IMR-90 (cell line): ENCODE measurements at regions not wholly inside any gene's neighbourhood (a gene's known extent, or its start where the extent isn't known, plus 50 kb on each side); places are given as distances from the start of the nearest gene placed in this dataset.

Source experiments
- ATAC-seq: fragments of 200-7000 bp; cut with Tn5 transposase; 2 replicates; pipeline ENCODE4 v1.9.1; 2020; ENCODE audit warnings: low read depth, mild to moderate bottlenecking, moderate library complexity
- BruUV-seq: library from RNA; stranded (reverse); fragments of 400-500 nt; replicated peaks from 2 replicates; lab custom pipeline; 2021; lab: Mats Ljungman, UMichigan
- CTCF ChIA-PET: fragments of 300-600 bp; formaldehyde crosslinking; extraction: SDS; loops from one replicate; lab custom pipeline; 2021; ENCODE audit warnings: antibody characterized with exemption; lab: Yijun Ruan, JAX
- POLR2A ChIA-PET: fragments of 300-600 bp; sonication (Branson Sonifier 250); formaldehyde crosslinking; loops from one replicate; lab custom pipeline; 2022; ENCODE audit warnings: antibody characterized with exemption; ENCODE audit not compliant: unreplicated experiment; lab: Charles Lee
- DNase-seq: peaks from one replicate; pipeline ENCODE4 v3.0.0; 2013
- H2AFZ ChIP-seq: replicated peaks from 2 replicates; pipeline ENCODE3; 2013; ENCODE audit warnings: low read length, mild to moderate bottlenecking; ENCODE audit not compliant: poor library complexity
- H2AK5ac ChIP-seq: 2 replicates; pipeline ENCODE4 v1.6.1; 2013; ENCODE audit warnings: low read depth, low read length, inconsistent platforms
- H2AK9ac ChIP-seq: replicated peaks from 2 replicates; pipeline ENCODE3; 2013; ENCODE audit warnings: mild to moderate bottlenecking, low read depth, low read length, moderate library complexity; ENCODE audit not compliant: poor library complexity
- H2BK120ac ChIP-seq: 2 replicates; pipeline ENCODE4 v1.6.1; 2013; ENCODE audit warnings: low read depth, low read length, inconsistent platforms
- H2BK15ac ChIP-seq: 3 replicates; pipeline ENCODE4 v1.6.1; 2013; ENCODE audit warnings: low read depth, low read length, inconsistent platforms
- H2BK20ac ChIP-seq: 2 replicates; pipeline ENCODE4 v1.6.1; 2013; ENCODE audit warnings: low read depth, mild to moderate bottlenecking, inconsistent platforms, low read length, moderate library complexity
- H2BK5ac ChIP-seq: 2 replicates; pipeline ENCODE4 v1.6.1; 2013; ENCODE audit warnings: mild to moderate bottlenecking, low read depth, low read length, inconsistent platforms; ENCODE audit not compliant: poor library complexity, severe bottlenecking
- H3K14ac ChIP-seq: replicated peaks from 2 replicates; pipeline ENCODE4 v1.6.1; 2013; ENCODE audit warnings: low read depth, low read length, inconsistent platforms
- H3K18ac ChIP-seq: 2 replicates; pipeline ENCODE4 v1.6.1; 2013; ENCODE audit warnings: low read depth, low read length, control low read depth
- H3K23ac ChIP-seq: 2 replicates; pipeline ENCODE4 v1.6.1; 2013; ENCODE audit warnings: low read depth, low read length, inconsistent platforms
- H3K27ac ChIP-seq: 2 replicates; pipeline ENCODE4 v1.5.1; 2013; ENCODE audit warnings: mild to moderate bottlenecking, control low read depth, low read length; ENCODE audit not compliant: insufficient read depth
- H3K27me3 ChIP-seq: 2 replicates; pipeline ENCODE4 v1.6.1; 2013; ENCODE audit warnings: low read length; ENCODE audit not compliant: control insufficient read depth, insufficient read depth
- H3K36me3 ChIP-seq: 2 replicates; pipeline ENCODE4 v1.6.1; 2013; ENCODE audit warnings: low read length, mixed read lengths; ENCODE audit not compliant: control insufficient read depth, insufficient read depth
- H3K4ac ChIP-seq: 2 replicates; pipeline ENCODE4 v1.6.1; 2013; ENCODE audit warnings: low read depth, low read length, inconsistent platforms
- H3K4me1 ChIP-seq: 2 replicates; pipeline ENCODE4 v1.6.1; 2013; ENCODE audit warnings: low read length, mixed read lengths; ENCODE audit not compliant: control insufficient read depth, insufficient read depth
- H3K4me2 ChIP-seq: 2 replicates; pipeline ENCODE4 v1.6.1; 2013; ENCODE audit warnings: low read depth, mild to moderate bottlenecking, control low read depth, low read length, moderate library complexity
- H3K4me3 ChIP-seq: 2 replicates; pipeline ENCODE4 v1.5.1; 2013; ENCODE audit warnings: low read depth, mild to moderate bottlenecking, control low read depth, low read length, moderate library complexity; ENCODE audit not compliant: insufficient read depth
- H3K56ac ChIP-seq: 2 replicates; pipeline ENCODE4 v1.6.1; 2013; ENCODE audit warnings: low read length, inconsistent platforms; ENCODE audit not compliant: insufficient read depth; ENCODE audit errors: extremely low read depth
- H3K79me1 ChIP-seq, 2 experiments: 2 replicates each; pipeline ENCODE4 v1.6.1; 2013; ENCODE audit warnings: low read length in 2 of 2, inconsistent platforms in 1 of 2, low read depth in 1 of 2
- H3K9ac ChIP-seq: 2 replicates; pipeline ENCODE4 v1.6.1; 2013; ENCODE audit warnings: low read depth, low read length, control low read depth
- H3K9me1 ChIP-seq: 2 replicates; pipeline ENCODE4 v1.6.1; 2013; ENCODE audit warnings: low read length, inconsistent platforms; ENCODE audit not compliant: insufficient read depth
- H3K9me3 ChIP-seq: 2 replicates; pipeline ENCODE4 v1.6.1; 2013; ENCODE audit warnings: low read length; ENCODE audit not compliant: control insufficient read depth, insufficient read depth
- H4K20me1 ChIP-seq: 2 replicates; pipeline ENCODE4 v1.6.1; 2013; ENCODE audit warnings: low read length, inconsistent platforms; ENCODE audit not compliant: insufficient read depth
- H4K5ac ChIP-seq: 2 replicates; pipeline ENCODE4 v1.6.1; 2013; ENCODE audit warnings: mild to moderate bottlenecking, low read depth, low read length, control low read depth
- H4K8ac ChIP-seq, 2 experiments: 2 replicates each; pipeline ENCODE4 v1.6.1; 2013; ENCODE audit warnings: low read depth in 2 of 2, low read length in 2 of 2, control low read depth in 1 of 2, inconsistent platforms in 1 of 2
- H4K91ac ChIP-seq: 2 replicates; pipeline ENCODE4 v1.6.1; 2013; ENCODE audit warnings: low read depth, low read length, inconsistent platforms; ENCODE audit not compliant: insufficient read depth
- FOS ChIP-seq: fragments of 150-350 bp; IDR thresholded peaks from 2 replicates; pipeline ENCODE4 v1.6.1; 2016; ENCODE audit warnings: low read depth, low read length
- MXI1 ChIP-seq: IDR thresholded peaks from 2 replicates; pipeline ENCODE4 v1.6.1; 2012; ENCODE audit warnings: low read depth, mild to moderate bottlenecking, low read length, moderate library complexity, borderline replicate concordance
- POLR2A ChIP-seq: IDR thresholded peaks from 2 replicates; pipeline ENCODE4 v1.6.1; 2012; ENCODE audit warnings: mild to moderate bottlenecking, low read depth, low read length
- RAD21 ChIP-seq: IDR thresholded peaks from 2 replicates; pipeline ENCODE4 v1.6.1; 2012; ENCODE audit warnings: low read length, improper control_type of control experiment
- RFX5 ChIP-seq: IDR thresholded peaks from 2 replicates; pipeline ENCODE4 v1.8.0; 2012; ENCODE audit warnings: low read depth, mild to moderate bottlenecking, low read length, moderate library complexity
- WGBS, 2 experiments: methylation state at CpG; one replicate each; pipeline versions ENCODE4 v1.1.5 to v1.1.7; 2013; ENCODE audit warnings: missing lambda C conversion rate in 2 of 2; ENCODE audit not compliant: insufficient read length in 1 of 2; ENCODE audit errors: extremely low coverage in 2 of 2; 5-methylcytosine and 5-hydroxymethylcytosine counted together
- dilution Hi-C: fragments of 300-500 bp; cut with HindIII; formaldehyde crosslinking; loops from one replicate; pipeline ENCODE4 v1.14.3; 2018; ENCODE audit warnings: low sequenced_read_pairs; ENCODE audit not compliant: unreplicated experiment
- in situ Hi-C: fragments of 300-500 bp; cut with MboI; formaldehyde crosslinking; loops from 3 replicates; pipeline ENCODE4 v1.14.3; 2019; ENCODE audit warnings: low sequenced_read_pairs, inconsistent platforms, mixed read lengths
- intact Hi-C: fragments of 100-400 bp; cut with micrococcal nuclease; formaldehyde crosslinking; loops from 2 replicates; pipeline ENCODE4 v1.10.0; 2022

- DNase-seq (no peak), ATAC-seq (no peak)
- Histone ChIP-seq H2AFZ (no peak overlapping the region), H3K79me1 (no peaks in the 10 kb centered on the region), H2BK15ac (no peak overlapping the region), H4K91ac (no peak overlapping the region), H3K14ac (no peak overlapping the region), H3K18ac (no peak overlapping the region), H2BK5ac (no peak overlapping the region), H4K20me1 (no peaks in the 10 kb centered on the region), H4K8ac (no peak overlapping the region), H2AK5ac (no peak overlapping the region), H3K4me2 (no peak overlapping the region), H3K9me1 (no peaks in the 10 kb centered on the region), H2BK120ac (no peak overlapping the region), H3K36me3 (no peaks in the 10 kb centered on the region), H3K27ac (no peak overlapping the region), H2AK9ac (no peak overlapping the region), H3K23ac (no peak overlapping the region), H3K56ac (no peak overlapping the region), H3K9me3 (0 out of 2 replicates have a peak, but pooled peaks cover 2% of the 10 kb centered on the region), H3K9ac (no peak overlapping the region), H3K27me3 (no peaks in the 10 kb centered on the region; the same call in 1 of the 2 replicates), H2BK20ac (no peak overlapping the region), H3K4me3 (no peak overlapping the region), H4K5ac (no peak overlapping the region), H3K4ac (no peak overlapping the region), H3K4me1 (no peaks in the 10 kb centered on the region)
- TF ChIP-seq POLR2A: no peak
- no peak for TF ChIP-seq RAD21
- TF ChIP-seq FOS: no peak
- TF ChIP-seq MXI1: no peak
- no peak for TF ChIP-seq RFX5
- intact Hi-C loops (no loop called here), dilution Hi-C loops (no loop called here), in situ Hi-C loops (no loop called here)
- WGBS, 2 experiments: no CpG with 5 or more reads among the region's 8 CpGs
- no TSS peak for BruUV-seq
- POLR2A ChIA-PET: no interaction called here
- CTCF ChIA-PET: no interaction called here
Measured at GRCh38 chrX:95332530-95332929, 1352.1 kb upstream of the DIAPH2 start.
